Peyer's patch (tissue), 4 donors: ENCODE measurements at regions not wholly inside any gene's neighbourhood (a gene's known extent, or its start where the extent isn't known, plus 50 kb on each side); places are given as distances from the start of the nearest gene placed in this dataset.
"Not testable (repeated sequence)": the region's sequence is repeated elsewhere in the genome, so short reads cannot be mapped to it uniquely, and the experiment has no call there.

Experiments used
- DNase-seq, 3 donors: peaks; one replicate each; pipeline ENCODE4 v3.0.0-alpha.2; 2017 to 2019
- H3K27ac ChIP-seq, 4 donors: fragments of 200-600 bp; sonication (generic); one replicate each; pipeline ENCODE4 v1.5.1; 2016 to 2019
- H3K27me3 ChIP-seq, 2 donors: fragments of 200-600 bp; sonication (generic); one replicate each; pipeline ENCODE4 v1.5.1; 2019
- H3K36me3 ChIP-seq, 3 donors: fragments of 200-600 bp; sonication (generic); one replicate each; pipeline ENCODE4 v1.5.1; 2016 to 2019
- H3K4me1 ChIP-seq, 4 donors: fragments of 200-600 bp; sonication (generic); one replicate each; pipeline ENCODE4 v1.5.1; 2016 to 2019
- H3K4me3 ChIP-seq, 4 donors: fragments of 200-600 bp; sonication (generic); 1 replicate in 3 of 4; 2 replicates in 1 of 4; pipeline ENCODE4 v1.5.1; 2016 to 2019; ENCODE audit warnings: mild to moderate bottlenecking in 1 of 4
- H3K9me3 ChIP-seq, 4 donors: fragments of 200-600 bp; sonication (generic); one replicate each; pipeline ENCODE4 v1.5.1; 2016 to 2019; ENCODE audit warnings: mild to moderate bottlenecking in 1 of 4
- POLR2A ChIP-seq, 2 donors: fragments of 450-650 bp; IDR thresholded peaks; one replicate each; pipeline ENCODE4 v1.5.1; 2017; ENCODE audit warnings: antibody characterized with exemption in 2 of 2, mild to moderate bottlenecking in 2 of 2, moderate library complexity in 2 of 2
- TF ChIP-seq, protein P1 (sequence below), 6 experiments: fragments of 450-650 bp in 4 of 6; fragments of 200-600 bp in 2 of 6; sonication (generic) in 1 of 6; IDR thresholded peaks; one replicate each; pipeline ENCODE4 v1.5.1; 2017 to 2019; ENCODE audit warnings: antibody characterized with exemption in 6 of 6, mild to moderate bottlenecking in 3 of 6, moderate library complexity in 1 of 6

DNA sequence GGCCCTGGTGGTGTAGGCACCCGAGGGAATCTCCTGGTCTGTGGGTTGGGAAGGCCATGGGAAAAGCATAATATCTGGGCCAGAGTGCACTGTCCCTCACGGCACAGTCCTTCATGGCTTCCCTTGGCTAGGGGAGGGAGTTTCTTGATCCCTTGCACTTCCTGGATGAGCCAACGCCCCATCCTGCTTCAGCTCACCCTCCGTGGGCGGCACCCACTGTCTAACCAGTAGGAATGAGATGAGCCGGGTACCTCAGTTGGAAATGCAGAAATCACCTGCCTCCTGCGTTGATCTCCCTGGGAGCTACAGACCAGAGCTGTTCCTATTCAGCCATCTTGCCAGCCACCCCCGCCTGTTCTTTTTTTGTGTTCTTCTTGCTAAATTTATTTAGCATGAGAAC, 134.4 kb downstream of the LEPR start:
- Histone ChIP-seq H3K36me3 (no peaks in the 10 kb centered on the region), H3K27ac (no peak overlapping the region), H3K4me1 (no peaks in the 10 kb centered on the region), H3K9me3 (peaks cover 0 to 5% (median 0%) of the 10 kb centered on the region in 4 donors), H3K27me3 (no peaks in the 10 kb centered on the region), H3K4me3 (no peak overlapping the region)
- TF ChIP-seq, protein P1, sequence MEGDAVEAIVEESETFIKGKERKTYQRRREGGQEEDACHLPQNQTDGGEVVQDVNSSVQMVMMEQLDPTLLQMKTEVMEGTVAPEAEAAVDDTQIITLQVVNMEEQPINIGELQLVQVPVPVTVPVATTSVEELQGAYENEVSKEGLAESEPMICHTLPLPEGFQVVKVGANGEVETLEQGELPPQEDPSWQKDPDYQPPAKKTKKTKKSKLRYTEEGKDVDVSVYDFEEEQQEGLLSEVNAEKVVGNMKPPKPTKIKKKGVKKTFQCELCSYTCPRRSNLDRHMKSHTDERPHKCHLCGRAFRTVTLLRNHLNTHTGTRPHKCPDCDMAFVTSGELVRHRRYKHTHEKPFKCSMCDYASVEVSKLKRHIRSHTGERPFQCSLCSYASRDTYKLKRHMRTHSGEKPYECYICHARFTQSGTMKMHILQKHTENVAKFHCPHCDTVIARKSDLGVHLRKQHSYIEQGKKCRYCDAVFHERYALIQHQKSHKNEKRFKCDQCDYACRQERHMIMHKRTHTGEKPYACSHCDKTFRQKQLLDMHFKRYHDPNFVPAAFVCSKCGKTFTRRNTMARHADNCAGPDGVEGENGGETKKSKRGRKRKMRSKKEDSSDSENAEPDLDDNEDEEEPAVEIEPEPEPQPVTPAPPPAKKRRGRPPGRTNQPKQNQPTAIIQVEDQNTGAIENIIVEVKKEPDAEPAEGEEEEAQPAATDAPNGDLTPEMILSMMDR (IDR thresholded peaks at IDR 0.05), result no peak
- no peak for TF ChIP-seq POLR2A (IDR thresholded peaks at IDR 0.05)
- DNase-seq, result no peak

DNA sequence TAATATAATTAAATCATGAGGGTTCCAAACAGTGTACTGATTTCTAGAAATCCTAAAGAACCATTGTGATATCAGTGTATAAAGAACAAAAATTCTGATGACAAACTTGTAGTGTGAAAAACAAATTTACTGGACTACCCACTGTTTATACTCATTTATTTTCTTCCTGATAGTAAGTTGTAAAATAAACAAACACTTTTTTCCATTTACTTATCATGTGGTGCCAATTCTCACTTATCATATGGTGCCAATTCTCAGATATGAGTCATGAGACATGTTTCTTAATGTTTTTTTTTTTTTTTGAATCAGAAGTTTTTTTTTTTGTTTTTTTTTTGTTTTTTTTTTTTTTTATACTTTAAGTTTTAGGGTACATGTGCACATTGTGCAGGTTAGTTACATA, 137.7 kb downstream of the LEPR start:
- H3K4me3 ChIP-seq, result no peak overlapping the region
- no peaks in the 10 kb centered on the region for H3K4me1 ChIP-seq
- TF ChIP-seq POLR2A (IDR thresholded peaks at IDR 0.05), result no peak
- H3K27me3 ChIP-seq, result no peaks in the 10 kb centered on the region
- peaks cover 0 to 5% (median 0%) of the 10 kb centered on the region in 4 donors for H3K9me3 ChIP-seq
- DNase-seq, result no peak
- no peaks in the 10 kb centered on the region for H3K36me3 ChIP-seq
- H3K27ac ChIP-seq, result no peak overlapping the region

DNA sequence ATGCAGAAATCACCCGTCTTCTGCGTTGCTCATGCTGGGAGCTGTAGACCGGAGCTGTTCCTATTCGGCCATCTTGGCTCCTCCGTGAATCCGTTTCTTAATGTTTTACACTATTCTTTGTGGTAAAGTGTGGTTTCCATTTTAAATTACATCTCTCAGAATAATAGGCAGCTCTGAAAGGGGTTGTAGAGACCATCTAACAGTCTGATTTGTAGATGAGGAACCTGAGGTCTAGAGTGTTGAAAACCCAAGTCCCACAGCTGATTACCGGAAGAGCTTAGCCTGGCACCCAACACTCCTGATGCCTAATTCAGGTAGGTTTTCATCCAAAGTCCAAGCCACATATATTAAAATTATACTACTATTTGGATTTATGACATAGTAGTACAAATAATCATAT, 144.0 kb downstream of the LEPR start:
- Histone ChIP-seq H3K9me3 (no peaks in the 10 kb centered on the region), H3K36me3 (no peaks in the 10 kb centered on the region), H3K4me3 (no peak overlapping the region), H3K27ac (no peak overlapping the region), H3K4me1 (no peaks in the 10 kb centered on the region), H3K27me3 (no peaks in the 10 kb centered on the region)
- no peak for DNase-seq
- TF ChIP-seq POLR2A (IDR thresholded peaks at IDR 0.05), result no peak
- TF ChIP-seq, protein P1 (IDR thresholded peaks at IDR 0.05), result no peak

DNA sequence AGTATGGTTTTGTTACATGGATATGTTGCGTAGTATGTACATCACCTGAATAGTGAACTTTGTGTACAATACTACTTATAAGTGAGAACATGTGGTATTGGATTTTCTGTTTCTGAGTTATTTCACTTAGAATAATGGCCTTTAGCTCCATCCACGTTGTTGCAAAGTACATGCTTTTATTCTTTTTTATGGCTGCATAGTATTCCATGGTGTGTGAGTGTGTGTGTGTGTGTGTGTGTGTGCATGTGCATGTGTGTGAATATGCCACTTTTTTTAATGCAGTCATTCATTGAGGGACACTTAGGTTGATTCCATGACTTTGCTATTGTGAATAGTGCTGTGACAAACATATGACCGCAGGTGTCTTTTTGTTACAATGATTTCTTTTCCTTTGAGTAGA, 147.8 kb downstream of the LEPR start:
- TF ChIP-seq, protein P1 (IDR thresholded peaks at IDR 0.05), result no peak
- TF ChIP-seq POLR2A (IDR thresholded peaks at IDR 0.05), result no peak

DNA sequence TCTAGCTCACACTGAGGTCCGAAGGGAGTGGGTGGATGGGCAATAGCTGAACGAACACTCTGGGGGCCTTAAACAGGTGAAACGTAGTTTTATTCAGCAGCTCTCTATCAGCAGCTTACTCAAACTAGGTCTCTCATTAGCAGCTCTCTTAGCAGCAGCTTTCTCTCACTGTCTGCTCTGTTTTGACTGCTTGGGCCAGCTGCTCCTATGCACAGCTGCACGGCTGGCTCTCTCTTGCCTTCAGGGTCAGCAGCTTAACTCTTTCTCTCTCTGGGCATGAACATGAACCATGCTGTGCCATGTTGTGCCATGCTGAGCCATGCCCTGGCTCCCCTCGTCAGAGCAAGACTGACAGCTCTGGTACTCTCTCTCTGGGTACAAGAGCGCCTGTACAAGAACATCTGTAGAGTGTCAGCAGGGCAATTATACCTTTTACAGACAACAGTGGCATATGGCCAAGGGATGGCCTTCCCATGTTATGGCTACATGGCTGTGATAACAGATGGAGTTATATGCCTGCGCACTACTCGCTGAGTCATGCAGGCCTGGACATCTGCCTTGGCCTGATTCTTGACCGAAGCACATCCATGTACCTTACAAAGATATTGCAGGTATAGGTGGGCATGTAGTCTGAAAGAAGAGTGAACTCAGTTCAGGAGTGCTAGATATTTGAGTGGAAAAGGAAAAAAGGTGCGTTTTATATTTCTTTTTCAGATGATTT, 152.4 kb downstream of the LEPR start:
- Histone ChIP-seq H3K27ac (no peak overlapping the region), H3K4me3 (no peak overlapping the region), H3K9me3 (no peaks in the 10 kb centered on the region), H3K4me1 (no peaks in the 10 kb centered on the region), H3K36me3 (no peaks in the 10 kb centered on the region), H3K27me3 (no peaks in the 10 kb centered on the region)
- DNase-seq, result no peak
- TF ChIP-seq POLR2A (IDR thresholded peaks at IDR 0.05), result no peak
- TF ChIP-seq, protein P1 (IDR thresholded peaks at IDR 0.05), result no peak

More for the DNA sequence above, 147.8 kb downstream of the LEPR start:
- Histone ChIP-seq H3K4me3 (no peak overlapping the region), H3K4me1 (no peaks in the 10 kb centered on the region), H3K27me3 (no peaks in the 10 kb centered on the region), H3K36me3 (no peaks in the 10 kb centered on the region), H3K27ac (no peak overlapping the region), H3K9me3 (no peaks in the 10 kb centered on the region)
- DNase-seq, result no peak

DNA sequence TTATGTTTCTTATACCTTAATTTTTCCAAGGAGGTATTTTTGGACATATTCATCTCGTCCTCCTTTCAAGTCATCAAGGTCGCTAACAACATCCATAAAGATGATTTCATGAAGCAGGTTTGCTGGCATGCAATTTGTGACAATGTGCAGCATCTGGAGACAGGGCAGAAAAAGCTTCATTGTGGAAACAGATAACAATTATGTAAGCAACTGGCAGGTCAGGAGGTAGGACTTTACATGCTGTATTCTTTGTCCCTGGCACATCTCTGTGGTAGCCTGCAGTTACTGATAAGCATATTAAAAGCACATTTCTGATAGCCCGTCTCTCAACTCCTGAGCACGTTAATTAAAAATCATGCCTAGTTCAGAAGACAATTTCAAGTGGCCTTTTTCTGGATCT, 156.8 kb downstream of the LEPR start:
- no peaks in the 10 kb centered on the region for H3K36me3 ChIP-seq
- no peak overlapping the region for H3K27ac ChIP-seq
- TF ChIP-seq, protein P1 (IDR thresholded peaks at IDR 0.05), result no peak
- no peak for TF ChIP-seq POLR2A (IDR thresholded peaks at IDR 0.05)
- H3K9me3 ChIP-seq, result no peaks in the 10 kb centered on the region
- H3K27me3 ChIP-seq, result no peaks in the 10 kb centered on the region
- no peak for DNase-seq
- H3K4me1 ChIP-seq, result no peaks in the 10 kb centered on the region
- no peak overlapping the region for H3K4me3 ChIP-seq

DNA sequence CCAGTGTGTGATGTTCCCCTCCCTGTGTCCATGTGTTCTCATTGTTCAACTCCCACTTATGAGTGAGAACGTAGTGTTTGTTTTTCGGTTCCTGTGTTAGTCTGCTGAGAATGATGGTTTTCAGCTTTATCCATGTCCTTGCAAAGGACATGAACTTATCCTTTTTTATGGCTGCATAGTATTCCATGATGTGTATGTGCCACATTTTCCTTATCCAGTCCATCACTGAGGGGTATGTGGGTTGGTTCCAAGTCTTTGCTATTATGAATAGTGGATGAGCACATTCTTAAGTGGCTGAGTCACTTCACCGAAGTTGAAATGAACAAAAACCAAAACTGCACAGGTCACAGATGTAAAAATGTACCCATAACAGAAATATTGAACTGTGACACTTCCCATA, 157.5 kb downstream of the LEPR start:
- H3K27me3 ChIP-seq, H3K4me1 ChIP-seq, H3K27ac ChIP-seq, H3K9me3 ChIP-seq, H3K4me3 ChIP-seq, H3K36me3 ChIP-seq, DNase-seq: not testable (repeated sequence)
